OCI-LY3 (cell line): ENCODE measurements at regions not wholly inside any gene's neighbourhood (a gene's known extent, or its start where the extent isn't known, plus 50 kb on each side); places are given as distances from the start of the nearest gene placed in this dataset.

Source experiments
- H2AFZ ChIP-seq: fragments of 200-600, 300-600 bp; shearing (Covaris generic); 2 replicates; pipeline ENCODE4 v1.6.0; 2014; ENCODE audit warnings: antibody characterized with exemption, low read depth, low read length
- H3K27ac ChIP-seq: fragments of 200-600, 300-600 bp; sonication (generic); 2 replicates; pipeline ENCODE4 v1.5.1; 2014; ENCODE audit warnings: mild to moderate bottlenecking, low read length, moderate library complexity, mixed read lengths
- H3K27me3 ChIP-seq: fragments of 200-600, 300-600 bp; sonication (generic); 2 replicates; pipeline ENCODE4 v1.6.1; 2014; ENCODE audit warnings: low read depth, low read length, mixed read lengths
- H3K36me3 ChIP-seq: fragments of 200-600, 300-600 bp; sonication (generic); replicated peaks from 2 replicates; pipeline ENCODE3; 2014; ENCODE audit warnings: low read depth, low read length, mixed read lengths
- H3K4me1 ChIP-seq: fragments of 300-600, 200-600 bp; sonication (generic); 2 replicates; pipeline ENCODE4 v1.6.1; 2014; ENCODE audit warnings: low read length, mixed read lengths
- H3K4me2 ChIP-seq: fragments of 200-600, 300-600 bp; sonication (generic); 2 replicates; pipeline ENCODE4 v1.6.1; 2014; ENCODE audit warnings: low read length, mixed read lengths
- H3K4me3 ChIP-seq: fragments of 300-600, 200-600 bp; sonication (generic); 2 replicates; pipeline ENCODE4 v1.5.1; 2014; ENCODE audit warnings: antibody characterized with exemption, mild to moderate bottlenecking, low read length, moderate library complexity
- H3K79me2 ChIP-seq: fragments of 300-600, 200-600 bp; shearing (Covaris generic); 2 replicates; pipeline ENCODE4 v1.6.1; 2014; ENCODE audit warnings: mild to moderate bottlenecking, low read length, mixed read lengths
- H3K9ac ChIP-seq: fragments of 300-600, 200-600 bp; shearing (Covaris generic); 2 replicates; pipeline ENCODE4 v1.6.0; 2014; ENCODE audit warnings: mild to moderate bottlenecking, low read length, moderate library complexity
- H3K9me3 ChIP-seq: fragments of 200-600, 300-600 bp; shearing (Covaris generic); 2 replicates; pipeline ENCODE4 v1.6.1; 2014; ENCODE audit warnings: low read length, mixed read lengths; ENCODE audit not compliant: insufficient read depth
- H4K20me1 ChIP-seq: fragments of 200-600, 300-600 bp; sonication (generic); 2 replicates; pipeline ENCODE4 v1.6.1; 2016; ENCODE audit warnings: low read length, mixed read lengths; ENCODE audit not compliant: insufficient read depth
- EZH2phosphoT487 ChIP-seq: fragments of 200-600 bp; shearing (Covaris generic); IDR thresholded peaks from 2 replicates; pipeline ENCODE4 v1.6.1; 2018; ENCODE audit warnings: antibody characterized with exemption, mixed run types, low read depth
- TF ChIP-seq, protein P1 (sequence below): fragments of 200-600, 300-600 bp; sonication (generic); IDR thresholded peaks from 2 replicates; pipeline ENCODE4 v1.5.1; 2014; ENCODE audit warnings: antibody characterized with exemption, low read length, low read depth

- H3K36me3 ChIP-seq: no peaks in the 10 kb centered on the region
- no peaks in the 10 kb centered on the region for H4K20me1 ChIP-seq
- TF ChIP-seq, protein P1, sequence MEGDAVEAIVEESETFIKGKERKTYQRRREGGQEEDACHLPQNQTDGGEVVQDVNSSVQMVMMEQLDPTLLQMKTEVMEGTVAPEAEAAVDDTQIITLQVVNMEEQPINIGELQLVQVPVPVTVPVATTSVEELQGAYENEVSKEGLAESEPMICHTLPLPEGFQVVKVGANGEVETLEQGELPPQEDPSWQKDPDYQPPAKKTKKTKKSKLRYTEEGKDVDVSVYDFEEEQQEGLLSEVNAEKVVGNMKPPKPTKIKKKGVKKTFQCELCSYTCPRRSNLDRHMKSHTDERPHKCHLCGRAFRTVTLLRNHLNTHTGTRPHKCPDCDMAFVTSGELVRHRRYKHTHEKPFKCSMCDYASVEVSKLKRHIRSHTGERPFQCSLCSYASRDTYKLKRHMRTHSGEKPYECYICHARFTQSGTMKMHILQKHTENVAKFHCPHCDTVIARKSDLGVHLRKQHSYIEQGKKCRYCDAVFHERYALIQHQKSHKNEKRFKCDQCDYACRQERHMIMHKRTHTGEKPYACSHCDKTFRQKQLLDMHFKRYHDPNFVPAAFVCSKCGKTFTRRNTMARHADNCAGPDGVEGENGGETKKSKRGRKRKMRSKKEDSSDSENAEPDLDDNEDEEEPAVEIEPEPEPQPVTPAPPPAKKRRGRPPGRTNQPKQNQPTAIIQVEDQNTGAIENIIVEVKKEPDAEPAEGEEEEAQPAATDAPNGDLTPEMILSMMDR: no peak
- H3K27me3 ChIP-seq: no peaks in the 10 kb centered on the region
- H2AFZ ChIP-seq: no peak overlapping the region
- no peaks in the 10 kb centered on the region for H3K9me3 ChIP-seq
- no peak overlapping the region for H3K9ac ChIP-seq
- H3K4me2 ChIP-seq: no peak overlapping the region
- H3K27ac ChIP-seq: no peak overlapping the region
- H3K4me3 ChIP-seq: no peak overlapping the region
- peaks cover 20% of the 10 kb centered on the region for H3K4me1 ChIP-seq
- no peaks in the 10 kb centered on the region for H3K79me2 ChIP-seq
These were observed 245.7 kb upstream of the NR4A3 start for GRCh38 chr9:99576002-99576401.

- Histone ChIP-seq H3K4me3 (no peak overlapping the region), H3K36me3 (no peaks in the 10 kb centered on the region), H3K9ac (no peak overlapping the region), H3K4me1 (peaks cover 29% of the 10 kb centered on the region), H3K27me3 (no peaks in the 10 kb centered on the region), H3K27ac (no peak overlapping the region), H3K4me2 (no peak overlapping the region), H2AFZ (no peak overlapping the region), H3K79me2 (no peaks in the 10 kb centered on the region), H4K20me1 (no peaks in the 10 kb centered on the region), H3K9me3 (no peaks in the 10 kb centered on the region)
- TF ChIP-seq, protein P1: no peak
- TF ChIP-seq EZH2phosphoT487: no peak
These were observed 244.8 kb upstream of the NR4A3 start for GRCh38 chr9:99576876-99577275.

DNA sequence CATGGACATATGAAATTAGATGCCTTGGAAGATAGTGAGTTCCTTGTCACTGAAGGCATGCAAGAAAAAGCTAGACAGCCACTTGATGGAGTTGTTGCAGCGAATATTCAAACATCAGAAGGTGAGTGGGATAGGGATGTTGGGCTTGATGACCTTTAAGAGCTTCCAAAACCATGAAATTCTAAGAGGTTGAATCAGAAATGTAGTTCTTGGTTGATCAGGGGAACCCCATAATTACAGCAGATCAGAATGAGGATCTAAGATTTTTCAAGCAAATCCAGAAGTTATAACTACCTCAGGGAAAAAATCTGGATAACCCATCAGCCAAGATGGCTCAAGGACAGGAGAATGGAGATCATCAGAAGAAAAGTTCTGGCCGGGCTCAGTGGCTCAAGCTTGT is 244.3 kb upstream of the NR4A3 start:
- Histone ChIP-seq H4K20me1 (no peaks in the 10 kb centered on the region), H3K79me2 (no peaks in the 10 kb centered on the region), H3K4me1 (peaks cover 34% of the 10 kb centered on the region), H3K4me3 (no peak overlapping the region), H3K9ac (no peak overlapping the region), H3K27ac (no peak overlapping the region), H3K27me3 (no peaks in the 10 kb centered on the region), H3K4me2 (no peak overlapping the region), H3K36me3 (no peaks in the 10 kb centered on the region), H2AFZ (no peak overlapping the region), H3K9me3 (no peaks in the 10 kb centered on the region)
- no peak for TF ChIP-seq EZH2phosphoT487
- TF ChIP-seq, protein P1: no peak

DNA sequence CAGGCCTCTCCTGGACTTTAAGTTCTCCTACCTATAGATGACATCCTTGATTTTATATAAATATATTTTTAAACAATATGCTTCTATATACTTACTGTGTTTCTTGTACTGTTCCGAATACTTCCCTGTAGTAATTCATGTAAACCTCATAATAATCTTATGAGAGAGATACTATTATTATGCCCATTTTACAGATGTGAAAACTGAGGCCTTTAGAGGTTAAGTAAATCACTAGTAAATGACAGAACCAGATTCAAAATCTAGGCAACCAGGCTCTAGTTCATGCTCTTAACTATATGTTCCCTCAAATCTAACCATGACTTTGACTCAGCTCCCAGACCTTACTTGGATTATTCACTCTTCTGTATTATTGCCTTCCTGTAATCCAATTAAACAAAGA is 243.0 kb upstream of the NR4A3 start:
- H4K20me1 ChIP-seq: no peaks in the 10 kb centered on the region
- H3K9ac ChIP-seq: no peak overlapping the region
- peaks cover 2% of the 10 kb centered on the region for H3K36me3 ChIP-seq
- H3K4me3 ChIP-seq: no peak overlapping the region
- H3K4me2 ChIP-seq: no peak overlapping the region
- no peaks in the 10 kb centered on the region for H3K79me2 ChIP-seq
- no peak overlapping the region for H3K27ac ChIP-seq
- no peak overlapping the region for H2AFZ ChIP-seq
- H3K9me3 ChIP-seq: no peaks in the 10 kb centered on the region
- H3K27me3 ChIP-seq: no peaks in the 10 kb centered on the region
- TF ChIP-seq EZH2phosphoT487: no peak
- H3K4me1 ChIP-seq: peaks cover 47% of the 10 kb centered on the region

DNA sequence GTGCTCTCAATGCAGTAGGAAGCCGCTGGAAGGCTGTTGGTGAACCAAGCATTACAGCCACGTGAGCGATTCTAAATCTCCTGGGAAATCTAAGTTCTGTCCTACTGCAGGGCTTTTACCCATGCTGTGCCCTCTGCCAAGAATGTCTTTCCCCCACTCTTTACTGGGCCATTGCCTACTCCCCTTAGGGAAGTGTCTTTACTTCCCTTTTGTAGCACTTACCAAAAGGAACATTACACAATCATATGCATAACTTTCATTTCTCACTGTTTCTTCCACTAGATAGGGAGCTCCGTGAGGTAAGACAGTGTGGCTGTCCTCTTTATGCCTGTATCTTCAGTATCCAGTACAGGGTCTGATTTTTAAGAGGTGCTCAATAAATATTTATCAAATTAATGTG is 241.7 kb upstream of the NR4A3 start:
- peak overlapping the region; percentile 23; the same call in 1 of the 2 replicates for H3K4me2 ChIP-seq
- no peaks in the 10 kb centered on the region for H4K20me1 ChIP-seq
- no peak overlapping the region for H3K4me3 ChIP-seq
- no peaks in the 10 kb centered on the region for H3K27me3 ChIP-seq
- H3K9ac ChIP-seq: no peak overlapping the region
- TF ChIP-seq EZH2phosphoT487: no peak
- TF ChIP-seq, protein P1: no peak
- peaks cover 47% of the 10 kb centered on the region for H3K4me1 ChIP-seq
- H3K36me3 ChIP-seq: peaks cover 3% of the 10 kb centered on the region
- no peaks in the 10 kb centered on the region for H3K79me2 ChIP-seq
- 0 out of 2 replicates have a peak overlapping the region, but pooled peaks have one; percentile 1 for H3K27ac ChIP-seq
- H3K9me3 ChIP-seq: no peaks in the 10 kb centered on the region
- no peak overlapping the region for H2AFZ ChIP-seq
